WI38 (cell line): ENCODE measurements at regions not wholly inside any gene's neighbourhood (a gene's known extent, or its start where the extent isn't known, plus 50 kb on each side); places are given as distances from the start of the nearest gene placed in this dataset.

ENCODE experiments used
- H3K4me3 ChIP-seq: 2 replicates; pipeline ENCODE4 v1.5.1; 2011; ENCODE audit warnings: low read depth, mild to moderate bottlenecking, control low read depth, low read length
- TF ChIP-seq, protein P1 (sequence below): IDR thresholded peaks from 2 replicates; pipeline ENCODE4 v1.5.1; 2012; ENCODE audit warnings: low read depth, mild to moderate bottlenecking, control low read depth, low read length

GRCh38 chr3:187929112-187929816 lies 184.0 kb upstream of the BCL6 start:
- H3K4me3 ChIP-seq = no peak overlapping the region
- TF ChIP-seq, protein P1, sequence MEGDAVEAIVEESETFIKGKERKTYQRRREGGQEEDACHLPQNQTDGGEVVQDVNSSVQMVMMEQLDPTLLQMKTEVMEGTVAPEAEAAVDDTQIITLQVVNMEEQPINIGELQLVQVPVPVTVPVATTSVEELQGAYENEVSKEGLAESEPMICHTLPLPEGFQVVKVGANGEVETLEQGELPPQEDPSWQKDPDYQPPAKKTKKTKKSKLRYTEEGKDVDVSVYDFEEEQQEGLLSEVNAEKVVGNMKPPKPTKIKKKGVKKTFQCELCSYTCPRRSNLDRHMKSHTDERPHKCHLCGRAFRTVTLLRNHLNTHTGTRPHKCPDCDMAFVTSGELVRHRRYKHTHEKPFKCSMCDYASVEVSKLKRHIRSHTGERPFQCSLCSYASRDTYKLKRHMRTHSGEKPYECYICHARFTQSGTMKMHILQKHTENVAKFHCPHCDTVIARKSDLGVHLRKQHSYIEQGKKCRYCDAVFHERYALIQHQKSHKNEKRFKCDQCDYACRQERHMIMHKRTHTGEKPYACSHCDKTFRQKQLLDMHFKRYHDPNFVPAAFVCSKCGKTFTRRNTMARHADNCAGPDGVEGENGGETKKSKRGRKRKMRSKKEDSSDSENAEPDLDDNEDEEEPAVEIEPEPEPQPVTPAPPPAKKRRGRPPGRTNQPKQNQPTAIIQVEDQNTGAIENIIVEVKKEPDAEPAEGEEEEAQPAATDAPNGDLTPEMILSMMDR = no peak

DNA sequence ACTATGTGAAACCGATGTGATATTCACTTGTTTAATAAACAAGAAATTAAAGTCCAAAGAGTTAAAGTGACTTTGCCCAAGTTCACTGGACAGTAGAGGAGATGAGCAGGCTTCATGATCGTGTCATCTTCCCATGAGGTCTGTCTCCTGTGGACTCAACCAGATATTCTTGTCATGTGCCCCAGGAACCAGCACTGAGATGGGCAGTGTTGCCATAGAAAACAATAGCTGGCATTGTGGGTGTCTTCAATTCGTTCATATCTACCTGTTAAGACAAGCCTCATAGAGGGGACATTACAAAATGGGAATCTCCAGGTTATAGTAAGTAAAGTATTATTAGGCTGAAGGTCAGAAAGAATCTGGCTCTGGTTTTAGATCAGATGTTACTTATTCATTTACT lies 184.8 kb upstream of the BCL6 start:
- TF ChIP-seq, protein P1 = no peak
- H3K4me3 ChIP-seq = no peak overlapping the region

- TF ChIP-seq, protein P1 = no peak
- no peak overlapping the region for H3K4me3 ChIP-seq
Observed at GRCh38 chr3:187931101-187931500, 185.8 kb upstream of the BCL6 start.

- no peak overlapping the region for H3K4me3 ChIP-seq
- TF ChIP-seq, protein P1 = no peak
Observed at GRCh38 chr3:187931770-187932278, 186.6 kb upstream of the BCL6 start.

GRCh38 chr3:187932530-187932929 lies 187.3 kb upstream of the BCL6 start:
- H3K4me3 ChIP-seq = no peak overlapping the region

DNA sequence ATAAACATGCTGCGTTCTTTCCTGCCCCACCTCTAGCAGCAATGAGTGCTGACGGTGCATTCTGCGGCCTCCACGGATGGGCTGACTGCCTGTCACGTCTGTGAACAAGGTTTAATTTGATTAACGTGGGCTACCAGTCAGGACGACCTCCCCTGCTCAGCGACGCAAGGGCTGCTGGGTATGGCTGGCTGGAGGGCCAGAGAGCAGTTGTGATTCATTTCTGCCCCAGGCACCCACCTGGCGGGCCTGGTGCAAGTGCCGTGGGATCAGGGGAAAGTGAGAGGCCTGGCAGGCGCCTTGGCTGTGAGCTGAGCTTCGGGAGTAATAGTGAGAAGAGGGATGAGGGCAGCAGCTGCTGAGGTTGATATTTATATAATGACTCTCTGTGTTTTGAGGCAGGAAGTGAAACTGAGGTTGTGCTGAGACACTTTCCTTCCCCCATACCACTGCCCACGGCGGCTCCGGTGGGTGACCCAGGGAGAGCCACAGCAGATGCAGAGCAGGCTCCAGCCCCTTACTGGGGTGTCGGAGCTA lies 190.4 kb upstream of the BCL6 start:
- no peak overlapping the region for H3K4me3 ChIP-seq
- TF ChIP-seq, protein P1 = no peak

More at GRCh38 chr3:187932530-187932929, 187.3 kb upstream of the BCL6 start:
- TF ChIP-seq, protein P1 = no peak

- no peak overlapping the region for H3K4me3 ChIP-seq
- TF ChIP-seq, protein P1 = no peak
Observed at GRCh38 chr3:187936676-187937075, 191.4 kb upstream of the BCL6 start.
